ENCODE measurements at regions not wholly inside any gene's neighbourhood (a gene's known extent, or its start where the extent isn't known, plus 50 kb on each side); places are given as distances from the start of the nearest gene placed in this dataset.

GRCh38 chr15:94607176-94607654 lies 375.9 kb downstream of the MCTP2 start:
- DNase-seq, result peak in 3 of 4 experiments; percentile 7 to 15 (median 8)

GRCh38 chr15:94610069-94610468 lies 378.7 kb downstream of the MCTP2 start:
- DNase-seq, result no peak

- no peak for DNase-seq
Measured at GRCh38 chr15:94610485-94610884, 379.1 kb downstream of the MCTP2 start.

- no peak for DNase-seq
Measured at GRCh38 chr15:94611656-94612055, 380.3 kb downstream of the MCTP2 start.

GRCh38 chr15:94615688-94616087 lies 384.3 kb downstream of the MCTP2 start:
- no peak for DNase-seq

- no peak for DNase-seq
Measured at GRCh38 chr15:94620632-94621031, 389.3 kb downstream of the MCTP2 start.

- DNase-seq, result no peak
Measured at GRCh38 chr15:94621736-94622135, 390.4 kb downstream of the MCTP2 start.

- no peak for DNase-seq
Measured at GRCh38 chr15:94626949-94627348, 395.6 kb downstream of the MCTP2 start.

GRCh38 chr15:94631608-94632007 lies 400.2 kb downstream of the MCTP2 start:
- no peak for DNase-seq

GRCh38 chr15:94638183-94638582 lies 406.8 kb downstream of the MCTP2 start:
- no peak for DNase-seq

- no peak for DNase-seq
Measured at GRCh38 chr15:94639701-94640100, 408.3 kb downstream of the MCTP2 start.

- no peak for DNase-seq
Measured at GRCh38 chr15:94644433-94644832, 413.1 kb downstream of the MCTP2 start.

GRCh38 chr15:94653071-94653470 lies 421.7 kb downstream of the MCTP2 start:
- no peak for DNase-seq

GRCh38 chr15:94655249-94655880 lies 424.0 kb downstream of the MCTP2 start:
- no peak for DNase-seq

GRCh38 chr15:94665676-94666441 lies 434.5 kb downstream of the MCTP2 start:
- no peak for DNase-seq

GRCh38 chr15:94666553-94666952 lies 435.2 kb downstream of the MCTP2 start:
- DNase-seq, result no peak

GRCh38 chr15:94667109-94667508 lies 435.7 kb downstream of the MCTP2 start:
- no peak for DNase-seq

GRCh38 chr15:94670438-94671034 lies 439.2 kb downstream of the MCTP2 start:
- DNase-seq, result peak in 2 of 4 experiments; percentile 38 to 45

GRCh38 chr15:94671858-94672532 lies 440.6 kb downstream of the MCTP2 start:
- no peak for DNase-seq

GRCh38 chr15:94673801-94674200 lies 442.4 kb downstream of the MCTP2 start:
- no peak for DNase-seq

GRCh38 chr15:94674296-94674695 lies 442.9 kb downstream of the MCTP2 start:
- DNase-seq, result no peak

GRCh38 chr15:94677202-94677790 lies 445.9 kb downstream of the MCTP2 start:
- DNase-seq, result no peak

- DNase-seq, result no peak
Measured at GRCh38 chr15:94682171-94682570, 450.8 kb downstream of the MCTP2 start.
